Cardiac septum (tissue), 1 donor: ENCODE measurements at regions not wholly inside any gene's neighbourhood (a gene's known extent, or its start where the extent isn't known, plus 50 kb on each side); places are given as distances from the start of the nearest gene placed in this dataset.

Source experiments
- DNase-seq: peaks from one replicate; pipeline ENCODE4 v3.0.0-alpha.2; 2020; ENCODE audit warnings: low spot score
- intact Hi-C: fragments of 100-400 bp; cut with DNase I; formaldehyde crosslinking; loops from one replicate; pipeline ENCODE4 v1.14.0; 2022
- donor health status: DM: no; HTN: no; CAD: no.

- intact Hi-C loops: no loop called here
These were observed 468.7 kb upstream of the RGMA start for GRCh38 chr15:93557696-93558095.

GRCh38 chr15:93553167-93553935 lies 464.3 kb upstream of the RGMA start:
- intact Hi-C loops: no loop called here

More at GRCh38 chr15:93557696-93558095, 468.7 kb upstream of the RGMA start:
- no peak for DNase-seq

DNA sequence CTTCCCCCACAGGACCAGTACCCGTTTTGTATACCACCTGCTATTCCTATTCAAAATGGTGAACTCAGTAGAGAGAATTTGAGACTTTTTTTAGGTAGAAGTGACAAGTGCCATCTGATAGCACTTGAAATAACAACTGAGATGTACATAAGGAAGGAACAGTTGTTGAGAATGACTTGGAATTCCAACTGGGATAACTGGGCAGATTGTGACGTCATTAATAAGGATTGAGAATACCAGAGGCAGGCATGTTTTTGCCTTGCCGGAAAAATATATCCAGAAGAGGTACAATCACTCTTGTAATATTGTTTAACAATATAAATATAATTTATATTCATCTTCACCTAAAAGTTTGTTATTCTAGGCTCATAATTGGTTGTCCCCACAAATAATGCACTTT lies 454.1 kb upstream of the RGMA start:
- DNase-seq: no peak
- intact Hi-C loops: no loop called here

More at GRCh38 chr15:93553167-93553935, 464.3 kb upstream of the RGMA start:
- DNase-seq: no peak

DNA sequence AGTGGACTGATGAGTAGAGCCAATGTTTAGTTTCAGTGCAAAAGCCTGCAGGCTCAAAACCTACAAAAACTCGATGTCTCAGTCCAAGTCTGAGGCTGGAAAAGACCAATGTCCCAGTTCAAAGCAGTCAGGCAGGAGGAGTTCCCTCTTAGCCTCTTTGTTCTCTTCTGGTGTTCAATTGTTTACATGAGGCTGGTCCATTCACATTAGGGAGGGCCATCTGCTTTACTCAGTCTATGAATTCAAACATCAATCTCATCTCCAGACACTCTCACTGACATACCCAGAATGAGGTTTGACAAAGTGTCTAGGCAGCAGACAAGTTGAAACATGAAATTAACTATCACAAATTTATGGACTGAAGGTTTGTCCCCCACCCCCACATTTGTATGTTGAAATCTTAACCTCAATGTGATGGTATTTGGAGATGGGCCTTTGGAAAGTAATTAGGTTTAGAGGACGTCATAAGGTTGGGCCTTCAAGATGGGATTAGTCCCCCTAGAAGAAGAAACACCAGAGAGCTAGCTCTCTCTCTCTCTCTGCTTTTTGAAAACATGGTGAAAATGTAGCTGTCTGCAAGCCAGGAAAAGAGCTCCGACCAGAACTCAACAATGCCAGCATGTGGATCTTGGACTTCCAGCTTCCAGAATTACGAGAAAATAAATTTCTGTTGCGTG lies 438.5 kb upstream of the RGMA start:
- intact Hi-C loops: no loop called here
- no peak for DNase-seq

DNA sequence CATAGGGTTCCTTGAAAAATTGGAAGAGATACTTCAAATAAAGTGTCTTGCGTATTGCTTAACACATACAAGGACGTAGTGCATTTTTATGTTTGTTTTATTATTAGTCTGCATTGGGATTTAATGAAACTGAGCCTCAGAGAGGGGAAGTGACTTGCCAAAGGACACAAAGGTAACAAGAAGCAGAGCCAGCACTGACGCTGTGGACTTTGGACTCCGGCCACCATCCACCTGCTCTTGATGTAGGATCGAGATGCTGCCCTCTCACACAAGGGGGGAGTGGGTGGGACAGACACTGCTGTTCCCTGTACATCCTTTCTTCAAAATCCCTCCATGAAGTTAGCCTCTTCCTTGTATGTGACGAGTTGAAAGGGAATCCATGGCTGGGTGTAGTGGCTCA lies 435.4 kb upstream of the RGMA start:
- no peak for DNase-seq
- intact Hi-C loops: no loop called here

- no peak for DNase-seq
- intact Hi-C loops: no loop called here
These were observed 434.5 kb upstream of the RGMA start for GRCh38 chr15:93523481-93523880.

- DNase-seq: no peak
- intact Hi-C loops: no loop called here
These were observed 431.2 kb upstream of the RGMA start for GRCh38 chr15:93520206-93520605.

DNA sequence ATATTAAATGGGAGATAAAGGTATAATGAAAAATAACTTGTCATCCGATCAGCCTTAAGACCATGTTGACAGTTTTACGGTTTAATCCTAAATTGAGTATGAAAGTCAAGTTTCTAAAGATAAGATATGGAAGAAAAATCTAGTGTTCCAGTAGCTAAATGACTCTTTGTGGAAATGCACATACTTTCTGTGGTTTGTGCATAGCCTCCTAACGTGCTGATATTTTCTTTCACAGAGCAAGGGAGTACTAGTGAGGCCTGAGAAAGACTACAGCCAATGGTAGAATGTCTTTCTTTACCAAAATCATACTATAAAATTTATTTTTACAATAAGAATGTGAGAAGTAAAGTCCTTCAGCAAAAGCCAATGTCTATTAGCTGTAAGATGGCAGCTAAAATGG lies 430.6 kb upstream of the RGMA start:
- no peak for DNase-seq
- intact Hi-C loops: no loop called here

DNA sequence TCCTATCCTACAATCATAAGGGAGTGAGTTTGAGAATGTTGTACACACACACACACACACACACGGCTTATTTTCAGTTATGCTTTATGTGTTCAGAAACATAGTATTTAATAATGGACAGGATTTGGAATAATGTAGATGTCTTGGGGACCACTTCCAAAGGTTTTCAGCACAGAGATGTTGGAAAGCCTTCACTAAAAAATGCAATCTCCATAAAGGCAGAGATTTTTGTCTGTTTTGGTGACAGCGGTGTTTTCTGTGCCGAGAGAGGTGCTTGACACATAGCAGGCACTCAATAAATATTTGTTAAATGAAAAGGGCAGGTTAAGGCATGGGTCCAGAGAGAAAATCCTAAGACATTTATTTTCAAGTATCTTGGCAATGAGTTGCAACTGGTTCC lies 428.2 kb upstream of the RGMA start:
- intact Hi-C loops: no loop called here

DNA sequence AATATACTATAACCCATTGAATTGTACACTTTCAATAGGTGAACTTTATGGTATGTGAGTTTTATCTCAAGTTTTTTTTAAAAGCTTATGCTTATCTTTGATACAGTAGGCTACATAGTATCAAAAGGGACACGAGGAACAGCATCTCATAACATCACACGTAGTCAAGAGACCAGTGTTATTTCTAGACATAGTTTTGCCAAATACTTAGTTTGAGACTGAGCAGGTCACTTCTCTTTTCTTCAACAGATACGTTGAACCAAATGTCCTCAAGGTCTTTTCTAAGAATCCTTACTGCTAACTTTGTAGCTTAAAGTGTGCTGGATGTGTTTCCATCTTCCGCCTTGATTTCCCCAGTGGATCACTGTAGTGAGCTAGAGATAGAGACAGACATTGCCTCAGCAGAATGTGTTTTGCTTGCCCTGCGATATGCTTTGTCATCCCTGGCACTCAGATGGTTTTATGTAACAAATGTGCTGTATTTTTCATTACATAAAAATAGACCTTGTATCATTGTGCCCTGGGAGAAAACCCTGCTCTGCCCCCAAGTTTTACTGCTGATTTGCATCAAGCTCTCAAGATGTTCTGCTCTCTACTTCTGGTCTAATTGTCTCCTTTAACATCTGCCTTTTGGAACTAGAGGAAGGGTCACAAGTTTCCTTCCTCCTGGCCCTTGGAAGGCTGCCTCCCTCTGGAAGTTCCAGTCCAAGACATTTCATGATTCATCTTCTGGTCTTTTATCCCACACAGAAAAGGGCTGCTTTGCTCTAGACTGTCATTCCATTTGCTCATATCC lies 426.4 kb upstream of the RGMA start:
- intact Hi-C loops: no loop called here
- no peak for DNase-seq

More for the DNA sequence above, 428.2 kb upstream of the RGMA start:
- no peak for DNase-seq

GRCh38 chr15:93506646-93507045 lies 417.6 kb upstream of the RGMA start:
- intact Hi-C loops: no loop called here
- no peak for DNase-seq

- intact Hi-C loops: no loop called here
These were observed 416.5 kb upstream of the RGMA start for GRCh38 chr15:93505506-93505905.

GRCh38 chr15:93501946-93502345 lies 412.9 kb upstream of the RGMA start:
- intact Hi-C loops: no loop called here
- DNase-seq: no peak

More at GRCh38 chr15:93505506-93505905, 416.5 kb upstream of the RGMA start:
- no peak for DNase-seq

DNA sequence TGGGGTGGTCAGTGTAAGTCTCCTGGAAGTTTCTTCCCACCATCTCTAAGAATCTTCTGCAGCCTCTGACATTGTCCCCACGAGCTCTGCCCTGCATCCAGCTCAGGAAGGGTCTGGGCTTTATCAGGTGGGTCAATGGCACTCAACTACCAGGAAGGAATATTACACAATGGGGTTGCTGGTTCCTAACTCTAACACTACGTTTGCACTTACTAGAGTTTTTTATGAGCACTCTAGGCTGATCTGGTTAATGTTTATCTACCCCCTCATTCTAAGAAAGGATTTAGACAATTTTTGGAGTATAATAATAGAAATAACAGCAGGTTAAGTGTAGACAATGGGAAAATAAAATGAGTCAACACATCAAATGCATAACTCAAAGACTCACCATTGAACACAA lies 411.1 kb upstream of the RGMA start:
- intact Hi-C loops: no loop called here

GRCh38 chr15:93497291-93497690 lies 408.3 kb upstream of the RGMA start:
- DNase-seq: no peak
- intact Hi-C loops: no loop called here

More for the DNA sequence above, 411.1 kb upstream of the RGMA start:
- no peak for DNase-seq

GRCh38 chr15:93496888-93497287 lies 407.9 kb upstream of the RGMA start:
- intact Hi-C loops: no loop called here
- DNase-seq: no peak

DNA sequence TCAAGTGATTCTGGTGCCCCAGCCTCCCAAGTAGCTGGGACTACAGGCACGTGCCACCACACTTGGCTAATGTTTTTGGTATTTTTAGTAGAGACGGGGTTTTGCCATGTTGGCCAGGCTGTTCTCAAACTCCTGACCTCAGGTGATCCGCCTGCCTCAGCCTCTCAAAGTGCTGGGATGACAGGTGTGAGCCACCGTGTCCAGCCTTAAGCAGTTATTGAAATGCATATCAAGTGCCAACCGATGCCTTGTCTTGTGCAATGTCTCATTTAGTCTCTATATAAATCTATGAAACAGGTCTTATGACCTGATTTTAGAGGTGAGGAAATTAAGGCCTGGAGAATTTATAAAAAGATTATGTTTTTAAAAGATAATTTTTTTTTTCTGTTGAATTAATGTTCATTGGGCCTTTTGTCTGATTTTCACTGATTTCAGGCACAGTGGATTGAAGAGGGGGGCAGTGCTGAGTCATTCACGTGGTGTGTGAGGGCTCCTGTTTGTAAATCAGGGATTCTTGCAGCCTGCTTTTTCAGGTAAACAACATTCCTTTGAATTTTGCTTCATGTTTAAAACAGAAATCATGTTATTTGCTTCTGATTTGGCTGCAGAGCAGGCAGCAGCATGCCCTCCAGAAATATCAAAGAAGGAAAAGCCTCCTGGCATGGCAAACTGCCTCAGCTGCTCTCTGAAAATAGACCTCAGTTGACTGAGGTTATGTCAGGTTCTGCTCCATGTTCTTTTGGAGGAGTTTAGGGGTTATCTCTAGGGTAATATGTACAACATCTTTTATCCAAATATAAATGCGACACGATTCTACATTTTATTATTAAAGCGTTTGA lies 407.0 kb upstream of the RGMA start:
- intact Hi-C loops: no loop called here
- no peak for DNase-seq

GRCh38 chr15:93493172-93493571 lies 404.2 kb upstream of the RGMA start:
- intact Hi-C loops: no loop called here

GRCh38 chr15:93491291-93491690 lies 402.3 kb upstream of the RGMA start:
- intact Hi-C loops: no loop called here

More at GRCh38 chr15:93493172-93493571, 404.2 kb upstream of the RGMA start:
- DNase-seq: no peak

More at GRCh38 chr15:93491291-93491690, 402.3 kb upstream of the RGMA start:
- no peak for DNase-seq
